Uterus (tissue), 3 donors: ENCODE measurements at regions not wholly inside any gene's neighbourhood (a gene's known extent, or its start where the extent isn't known, plus 50 kb on each side); places are given as distances from the start of the nearest gene placed in this dataset.

ENCODE experiments used
- DNase-seq, 2 donors: peaks; one replicate each; pipeline ENCODE4 v3.0.0-alpha.2; 2019 to 2020
- H3K27ac ChIP-seq, 2 donors: fragments of 200-600 bp; sonication (generic); 1 replicate in 1 of 2; 2 replicates in 1 of 2; pipeline ENCODE4 v1.5.1; 2016 to 2018
- H3K27me3 ChIP-seq, 2 donors: fragments of 200-600 bp; sonication (generic); one replicate each; pipeline ENCODE4 v1.5.1; 2018 to 2019; ENCODE audit warnings: control low read depth in 1 of 2
- H3K36me3 ChIP-seq, 2 donors: fragments of 200-600 bp; sonication (generic); one replicate each; pipeline ENCODE4 v1.5.1; 2019; ENCODE audit warnings: control low read depth in 1 of 2
- H3K4me1 ChIP-seq, 2 donors: fragments of 200-600 bp; sonication (generic); one replicate each; pipeline ENCODE4 v1.5.1; 2018 to 2019; ENCODE audit warnings: control low read depth in 1 of 2
- H3K4me3 ChIP-seq, 2 donors: fragments of 200-600 bp; sonication (generic); 1 replicate in 1 of 2; 2 replicates in 1 of 2; pipeline ENCODE4 v1.5.1; 2018 to 2019; ENCODE audit warnings: mild to moderate bottlenecking in 1 of 2
- H3K9me3 ChIP-seq, 2 donors: fragments of 200-600 bp; sonication (generic); one replicate each; pipeline ENCODE4 v1.5.1; 2019; ENCODE audit warnings: control low read depth in 1 of 2
- POLR2A ChIP-seq, 2 donors: fragments of 450-650 bp; IDR thresholded peaks; one replicate each; pipeline ENCODE4 v1.6.1; 2016; ENCODE audit warnings: antibody characterized with exemption in 2 of 2, mild to moderate bottlenecking in 1 of 2, moderate library complexity in 1 of 2
- intact Hi-C: fragments of 100-400 bp; cut with DNase I; formaldehyde crosslinking; loops from one replicate; pipeline ENCODE4 v1.15.1; 2023; ENCODE audit warnings: low total_unique reads
- TF ChIP-seq, protein P1 (sequence below), 4 experiments: fragments of 200-600 bp in 2 of 4; fragments of 450-650 bp in 2 of 4; sonication (generic) in 2 of 4; IDR thresholded peaks; one replicate each; pipeline ENCODE4 v1.5.1; 2016 to 2019; ENCODE audit warnings: antibody characterized with exemption in 4 of 4, mild to moderate bottlenecking in 2 of 4, moderate library complexity in 1 of 4
- donor health status: DM: yes; HTN: yes; CAD: no.

DNA sequence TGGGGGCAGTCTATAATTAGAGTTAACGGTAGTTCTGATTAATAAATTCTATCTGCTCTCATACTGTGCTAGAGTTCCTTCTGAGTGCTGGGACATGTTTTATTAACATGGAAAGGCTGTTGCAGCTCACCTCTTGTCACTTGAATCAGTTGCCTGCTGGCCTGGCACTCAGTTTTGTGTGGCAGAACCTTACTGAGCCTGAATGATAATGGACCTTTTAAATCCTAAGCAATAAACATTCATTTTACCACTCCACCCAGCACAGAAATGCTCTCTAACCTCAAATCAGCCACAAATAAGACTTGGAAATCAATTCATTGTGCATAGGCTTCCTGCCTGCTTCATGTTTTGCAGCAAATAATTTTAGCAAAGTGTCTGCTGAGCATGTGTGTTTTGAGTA lies 115.0 kb upstream of the RBMS1 start:
- Histone ChIP-seq H3K27me3 (no peaks in the 10 kb centered on the region), H3K4me3 (no peak overlapping the region), H3K27ac (no peak overlapping the region), H3K36me3 (no peaks in the 10 kb centered on the region), H3K9me3 (no peaks in the 10 kb centered on the region), H3K4me1 (no peaks in the 10 kb centered on the region)
- TF ChIP-seq POLR2A (IDR thresholded peaks at IDR 0.05) = no peak
- TF ChIP-seq, protein P1, sequence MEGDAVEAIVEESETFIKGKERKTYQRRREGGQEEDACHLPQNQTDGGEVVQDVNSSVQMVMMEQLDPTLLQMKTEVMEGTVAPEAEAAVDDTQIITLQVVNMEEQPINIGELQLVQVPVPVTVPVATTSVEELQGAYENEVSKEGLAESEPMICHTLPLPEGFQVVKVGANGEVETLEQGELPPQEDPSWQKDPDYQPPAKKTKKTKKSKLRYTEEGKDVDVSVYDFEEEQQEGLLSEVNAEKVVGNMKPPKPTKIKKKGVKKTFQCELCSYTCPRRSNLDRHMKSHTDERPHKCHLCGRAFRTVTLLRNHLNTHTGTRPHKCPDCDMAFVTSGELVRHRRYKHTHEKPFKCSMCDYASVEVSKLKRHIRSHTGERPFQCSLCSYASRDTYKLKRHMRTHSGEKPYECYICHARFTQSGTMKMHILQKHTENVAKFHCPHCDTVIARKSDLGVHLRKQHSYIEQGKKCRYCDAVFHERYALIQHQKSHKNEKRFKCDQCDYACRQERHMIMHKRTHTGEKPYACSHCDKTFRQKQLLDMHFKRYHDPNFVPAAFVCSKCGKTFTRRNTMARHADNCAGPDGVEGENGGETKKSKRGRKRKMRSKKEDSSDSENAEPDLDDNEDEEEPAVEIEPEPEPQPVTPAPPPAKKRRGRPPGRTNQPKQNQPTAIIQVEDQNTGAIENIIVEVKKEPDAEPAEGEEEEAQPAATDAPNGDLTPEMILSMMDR (IDR thresholded peaks at IDR 0.05) = no peak
- intact Hi-C loops = no loop called here
- DNase-seq = no peak

DNA sequence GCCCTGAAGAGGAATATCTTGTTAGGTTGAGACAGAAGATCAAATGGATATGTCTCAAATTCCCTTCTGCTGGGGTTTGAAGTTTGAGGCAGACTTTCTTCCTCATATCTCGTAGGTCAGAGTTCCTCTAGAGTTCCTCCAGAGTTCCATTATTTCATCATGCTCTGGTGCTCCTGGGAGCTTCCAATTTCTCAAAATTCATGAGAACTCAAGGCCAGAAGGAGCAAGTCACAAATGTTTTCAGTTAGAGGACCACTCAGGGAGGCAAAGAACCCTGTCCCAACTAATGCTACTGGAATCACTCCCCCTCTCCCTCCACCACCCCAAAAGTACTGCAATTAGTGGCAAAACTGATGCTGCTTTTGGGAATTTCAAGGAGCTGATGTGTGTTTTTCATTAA lies 115.7 kb upstream of the RBMS1 start:
- intact Hi-C loops = no loop called here
- TF ChIP-seq POLR2A (IDR thresholded peaks at IDR 0.05) = no peak
- TF ChIP-seq, protein P1 (IDR thresholded peaks at IDR 0.05) = no peak
- Histone ChIP-seq H3K4me1 (no peaks in the 10 kb centered on the region), H3K36me3 (no peaks in the 10 kb centered on the region), H3K4me3 (no peak overlapping the region), H3K27ac (no peak overlapping the region), H3K27me3 (no peaks in the 10 kb centered on the region), H3K9me3 (no peaks in the 10 kb centered on the region)
- DNase-seq = no peak

GRCh38 chr2:160610041-160610440 lies 116.4 kb upstream of the RBMS1 start:
- TF ChIP-seq, protein P1 (IDR thresholded peaks at IDR 0.05) = no peak
- no peak for TF ChIP-seq POLR2A (IDR thresholded peaks at IDR 0.05)
- intact Hi-C loops = no loop called here

DNA sequence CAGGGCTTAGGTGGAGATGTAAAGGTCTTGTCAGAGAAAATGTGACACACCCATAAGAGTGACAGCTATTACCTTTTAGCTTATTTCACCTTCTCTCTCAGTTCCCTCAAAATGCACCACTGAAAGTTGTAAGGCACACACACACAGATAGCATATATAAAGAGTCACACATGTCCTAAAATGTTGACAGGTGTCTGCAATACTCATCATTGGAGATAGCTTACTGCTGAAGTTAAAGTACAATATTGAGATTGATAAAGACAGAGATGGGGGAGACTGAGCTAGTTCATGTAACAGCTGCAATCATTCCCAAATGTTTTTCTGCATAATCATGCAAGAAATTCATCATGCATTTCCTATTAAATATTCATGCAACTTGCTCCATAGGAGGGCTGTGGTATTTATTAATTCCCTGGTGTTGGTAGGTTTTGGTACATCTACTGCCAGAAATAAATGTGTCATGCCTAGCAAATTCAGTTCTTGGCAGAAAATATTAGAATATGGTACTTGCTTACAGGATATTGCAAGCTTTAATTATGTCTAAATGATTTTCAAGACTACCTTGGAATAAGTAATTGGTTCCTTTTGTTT lies 118.8 kb upstream of the RBMS1 start:
- no peaks in the 10 kb centered on the region for H3K36me3 ChIP-seq
- no peak for DNase-seq
- no peak overlapping the region for H3K27ac ChIP-seq
- no peaks in the 10 kb centered on the region for H3K9me3 ChIP-seq
- intact Hi-C loops = no loop called here
- no peak overlapping the region for H3K4me3 ChIP-seq
- no peaks in the 10 kb centered on the region for H3K27me3 ChIP-seq
- TF ChIP-seq POLR2A (IDR thresholded peaks at IDR 0.05) = no peak
- TF ChIP-seq, protein P1 (IDR thresholded peaks at IDR 0.05) = no peak
- H3K4me1 ChIP-seq = no peaks in the 10 kb centered on the region

More at GRCh38 chr2:160610041-160610440, 116.4 kb upstream of the RBMS1 start:
- no peaks in the 10 kb centered on the region for H3K27me3 ChIP-seq
- no peaks in the 10 kb centered on the region for H3K9me3 ChIP-seq
- H3K4me1 ChIP-seq = no peaks in the 10 kb centered on the region
- H3K36me3 ChIP-seq = no peaks in the 10 kb centered on the region
- no peak overlapping the region for H3K27ac ChIP-seq
- no peak overlapping the region for H3K4me3 ChIP-seq
- DNase-seq = no peak

- Histone ChIP-seq H3K36me3 (no peaks in the 10 kb centered on the region), H3K27me3 (no peaks in the 10 kb centered on the region), H3K27ac (no peak overlapping the region), H3K4me1 (no peaks in the 10 kb centered on the region), H3K4me3 (no peak overlapping the region), H3K9me3 (no peaks in the 10 kb centered on the region)
- intact Hi-C loops = no loop called here
- no peak for TF ChIP-seq POLR2A (IDR thresholded peaks at IDR 0.05)
- TF ChIP-seq, protein P1 (IDR thresholded peaks at IDR 0.05) = no peak
- DNase-seq = no peak
Observed at GRCh38 chr2:160613466-160614153, 120.0 kb upstream of the RBMS1 start.
